ENCODE measurements at regions not wholly inside any gene's neighbourhood (a gene's known extent, or its start where the extent isn't known, plus 50 kb on each side); places are given as distances from the start of the nearest gene placed in this dataset.

DNA sequence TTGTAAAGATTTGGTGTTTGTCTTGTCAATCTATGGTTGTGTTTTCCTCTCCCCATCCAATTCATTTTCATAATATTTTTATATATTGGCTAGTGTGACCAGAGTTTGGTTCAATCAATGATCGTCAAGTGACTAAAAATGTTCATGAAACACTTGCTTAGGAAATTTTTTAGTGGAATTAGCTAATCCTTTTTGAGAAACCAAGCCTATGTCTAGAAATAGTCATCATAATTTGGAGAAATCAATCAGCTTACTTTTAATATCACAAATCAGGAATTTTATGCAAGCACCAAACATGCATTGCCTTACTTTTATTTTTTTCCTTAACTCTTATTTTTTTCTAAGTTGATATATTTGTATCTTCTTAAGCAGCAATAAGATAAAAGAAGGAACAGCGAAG, 403.1 kb upstream of the TBL1XR1 start:
- CTCF ChIA-PET: interaction anchor here (1.3 kb wide), 1 partner anchor 15 kb away, joined by 4 read pairs; no protein-coding TSS in a partner anchor
- TF ChIP-seq, protein P1, sequence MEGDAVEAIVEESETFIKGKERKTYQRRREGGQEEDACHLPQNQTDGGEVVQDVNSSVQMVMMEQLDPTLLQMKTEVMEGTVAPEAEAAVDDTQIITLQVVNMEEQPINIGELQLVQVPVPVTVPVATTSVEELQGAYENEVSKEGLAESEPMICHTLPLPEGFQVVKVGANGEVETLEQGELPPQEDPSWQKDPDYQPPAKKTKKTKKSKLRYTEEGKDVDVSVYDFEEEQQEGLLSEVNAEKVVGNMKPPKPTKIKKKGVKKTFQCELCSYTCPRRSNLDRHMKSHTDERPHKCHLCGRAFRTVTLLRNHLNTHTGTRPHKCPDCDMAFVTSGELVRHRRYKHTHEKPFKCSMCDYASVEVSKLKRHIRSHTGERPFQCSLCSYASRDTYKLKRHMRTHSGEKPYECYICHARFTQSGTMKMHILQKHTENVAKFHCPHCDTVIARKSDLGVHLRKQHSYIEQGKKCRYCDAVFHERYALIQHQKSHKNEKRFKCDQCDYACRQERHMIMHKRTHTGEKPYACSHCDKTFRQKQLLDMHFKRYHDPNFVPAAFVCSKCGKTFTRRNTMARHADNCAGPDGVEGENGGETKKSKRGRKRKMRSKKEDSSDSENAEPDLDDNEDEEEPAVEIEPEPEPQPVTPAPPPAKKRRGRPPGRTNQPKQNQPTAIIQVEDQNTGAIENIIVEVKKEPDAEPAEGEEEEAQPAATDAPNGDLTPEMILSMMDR (IDR thresholded peaks at IDR 0.05; ENCODE audit: insufficient read depth, low read length, missing control alignments): no peak
- no peak overlapping the region for H3K4me3 ChIP-seq (ENCODE audit: low read depth, low read length)
- DNase-seq (ENCODE audit: low read depth, low spot score): no peak
- POLR2A ChIA-PET: no interaction called here

DNA sequence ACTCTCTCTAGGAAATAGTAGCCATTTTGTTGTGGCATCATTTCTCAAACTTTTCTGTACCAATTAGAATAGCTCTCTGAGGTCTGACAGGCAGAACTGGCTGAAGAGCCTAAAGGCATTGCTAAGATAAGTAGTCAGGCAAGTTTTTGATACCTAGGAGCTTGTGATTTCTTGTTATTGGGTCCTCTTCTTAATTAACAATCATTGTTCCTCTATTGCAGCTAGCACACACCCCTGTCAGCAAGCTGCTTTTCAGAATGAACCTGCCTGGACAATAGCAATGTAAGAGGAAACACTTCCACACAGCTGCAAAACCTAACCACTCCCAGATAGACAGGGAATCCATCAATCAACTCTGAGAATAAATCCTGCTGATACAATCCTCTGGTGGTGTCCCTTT, 403.9 kb upstream of the TBL1XR1 start:
- TF ChIP-seq, protein P1 (IDR thresholded peaks at IDR 0.05; ENCODE audit: insufficient read depth, low read length, missing control alignments): no peak
- ChIA-PET CTCF (interaction anchor here (1.3 kb wide), 1 partner anchor 14 kb away, joined by 4 read pairs; no protein-coding TSS in a partner anchor), POLR2A (no interaction called here)
- no peak for DNase-seq (ENCODE audit: low read depth, low spot score)
- no peak overlapping the region for H3K4me3 ChIP-seq (ENCODE audit: low read depth, low read length)

DNA sequence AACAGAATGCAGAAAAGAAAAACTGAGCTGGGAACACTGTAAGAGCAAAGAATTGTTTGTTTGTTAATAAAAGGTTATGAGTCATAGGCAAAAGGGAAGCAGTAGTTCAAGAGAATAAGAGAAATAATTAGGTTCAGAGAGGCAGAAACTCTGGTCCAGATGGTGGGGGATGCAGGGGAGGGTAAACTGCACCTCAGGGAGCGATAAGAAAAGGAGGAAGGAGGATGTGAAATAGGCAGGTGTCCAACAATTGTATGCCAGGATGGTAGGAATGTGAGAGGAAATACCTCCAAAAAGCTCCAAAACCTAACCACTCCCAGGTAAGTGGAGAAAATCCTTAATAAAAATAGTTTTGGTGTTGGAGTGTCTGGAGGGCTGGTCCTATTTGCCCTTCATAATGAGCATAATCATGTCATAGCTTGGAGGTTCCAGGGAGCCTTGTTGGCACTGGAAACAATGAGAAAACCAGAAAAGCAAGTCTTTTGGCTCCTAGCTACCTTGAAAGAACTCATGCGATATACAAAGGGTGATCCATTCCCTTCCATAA, 405.4 kb upstream of the TBL1XR1 start:
- no peak overlapping the region for H3K4me3 ChIP-seq (ENCODE audit: low read depth, low read length)
- ChIA-PET POLR2A (no interaction called here), CTCF (no interaction called here)
- TF ChIP-seq, protein P1 (IDR thresholded peaks at IDR 0.05; ENCODE audit: insufficient read depth, low read length, missing control alignments): no peak
- DNase-seq (ENCODE audit: low read depth, low spot score): no peak

DNA sequence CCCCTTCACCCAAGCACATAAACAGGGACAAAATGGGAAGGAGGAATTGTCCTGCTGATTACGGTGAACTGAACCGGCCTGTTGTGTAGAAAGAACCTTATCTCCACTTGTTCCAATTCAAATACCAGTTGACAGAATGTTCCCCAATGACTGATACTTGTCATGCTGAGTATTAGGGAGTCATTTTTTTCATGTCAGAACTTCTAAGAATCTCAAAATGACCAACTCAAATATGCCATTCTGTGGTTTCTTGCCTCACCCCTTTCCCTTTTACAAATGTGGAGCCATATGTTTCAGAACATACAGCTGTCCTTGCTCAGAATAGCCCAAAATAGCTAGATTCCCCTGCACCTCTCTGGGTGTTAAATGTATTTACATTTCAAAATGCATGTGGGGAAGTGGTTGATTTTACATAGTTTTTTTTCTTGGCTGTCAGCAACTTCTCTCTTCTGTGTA, 405.9 kb upstream of the TBL1XR1 start:
- TF ChIP-seq, protein P1 (IDR thresholded peaks at IDR 0.05; ENCODE audit: insufficient read depth, low read length, missing control alignments): no peak
- ChIA-PET CTCF (no interaction called here), POLR2A (no interaction called here)
- H3K4me3 ChIP-seq (ENCODE audit: low read depth, low read length): no peak overlapping the region
- DNase-seq (ENCODE audit: low read depth, low spot score): no peak

DNA sequence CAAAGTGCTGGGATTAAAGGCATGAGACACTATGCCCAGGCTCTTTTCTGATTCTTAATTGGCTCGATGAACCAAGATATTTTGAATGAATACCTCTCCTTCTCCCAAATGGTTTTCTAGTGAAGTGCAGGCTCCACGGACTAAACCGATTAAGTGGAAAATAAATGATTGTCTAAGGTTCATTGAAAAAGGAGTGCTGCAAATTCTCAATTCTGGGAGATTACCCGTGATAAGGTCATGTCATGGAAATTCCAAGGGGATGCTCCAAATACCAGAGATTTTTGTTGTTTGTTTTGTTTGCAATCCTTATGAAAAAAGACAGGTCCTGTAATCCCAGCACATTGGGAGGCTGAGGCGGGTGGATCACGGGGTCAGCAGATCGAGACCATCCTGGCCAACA, 406.9 kb upstream of the TBL1XR1 start:
- no peak for DNase-seq (ENCODE audit: low read depth, low spot score)
- no peak overlapping the region for H3K4me3 ChIP-seq (ENCODE audit: low read depth, low read length)
- TF ChIP-seq, protein P1 (IDR thresholded peaks at IDR 0.05; ENCODE audit: insufficient read depth, low read length, missing control alignments): no peak
- CTCF ChIA-PET: no interaction called here
- POLR2A ChIA-PET: no interaction called here

DNA sequence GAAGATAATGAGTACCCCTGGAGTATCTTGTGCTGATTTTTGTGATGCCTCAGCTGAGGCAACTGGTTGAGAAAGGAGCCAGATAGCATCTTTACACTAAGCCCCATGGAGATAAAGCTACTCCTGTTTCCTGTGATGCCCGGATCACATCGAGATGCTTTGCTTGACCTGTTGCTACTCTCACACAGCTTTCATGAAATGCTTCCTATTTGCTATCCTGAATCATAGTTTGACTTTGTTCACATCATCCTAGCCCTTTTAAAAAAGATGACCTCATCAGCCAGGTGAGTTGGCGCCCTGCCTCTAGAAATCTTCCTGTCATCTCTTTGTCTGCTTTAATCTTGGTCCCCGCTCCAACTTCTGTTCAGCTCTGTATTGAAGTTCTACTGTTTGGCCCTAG, 409.6 kb upstream of the TBL1XR1 start:
- no peak for DNase-seq (ENCODE audit: low read depth, low spot score)
- POLR2A ChIA-PET: no interaction called here
- CTCF ChIA-PET: no interaction called here

More for the DNA sequence above, 409.6 kb upstream of the TBL1XR1 start:
- no peak overlapping the region for H3K4me3 ChIP-seq (ENCODE audit: low read depth, low read length)
- TF ChIP-seq, protein P1 (IDR thresholded peaks at IDR 0.05; ENCODE audit: insufficient read depth, low read length, missing control alignments): no peak

Measured in AG04449 (cell line).